Gastrocnemius medialis (tissue), 4 donors: ENCODE measurements at regions not wholly inside any gene's neighbourhood (a gene's known extent, or its start where the extent isn't known, plus 50 kb on each side); places are given as distances from the start of the nearest gene placed in this dataset.

Experiments
- ATAC-seq, 2 donors: fragments of 150-250 bp; one replicate each; pipeline ENCODE4 v1.9.1; 2016
- DNase-seq, 2 donors: peaks; one replicate each; pipeline ENCODE4 v3.0.0-alpha.2; 2019
- H3K27ac ChIP-seq, 4 donors: fragments of 200-600 bp; sonication (generic); 1 replicate in 1 of 4; 2 replicates in 3 of 4; pipeline ENCODE4 v1.5.1; 2016 to 2018; ENCODE audit warnings: mild to moderate bottlenecking in 2 of 4, moderate library complexity in 1 of 4
- H3K27me3 ChIP-seq, 3 donors: fragments of 200-600 bp; sonication (generic) in 2 of 3; 1 replicate in 1 of 3; 2 replicates in 2 of 3; pipeline versions ENCODE4 v1.5.1 to v1.6.0; 2016 to 2019; ENCODE audit warnings: mild to moderate bottlenecking in 1 of 3, moderate library complexity in 1 of 3
- H3K36me3 ChIP-seq, 2 donors: fragments of 200-600 bp; sonication (generic) in 1 of 2; one replicate each; pipeline ENCODE4 v1.5.1; 2017 to 2018
- H3K4me1 ChIP-seq, 2 donors: fragments of 200-600 bp; sonication (generic) in 1 of 2; one replicate each; pipeline ENCODE4 v1.5.1; 2016 to 2017; ENCODE audit warnings: mild to moderate bottlenecking in 2 of 2
- H3K4me3 ChIP-seq, 4 donors: fragments of 200-600 bp; sonication (generic) in 3 of 4; 1 replicate in 1 of 4; 2 replicates in 3 of 4; pipeline ENCODE4 v1.5.1; 2016 to 2019; ENCODE audit warnings: mild to moderate bottlenecking in 2 of 4
- H3K9me3 ChIP-seq, 3 donors: fragments of 200-600 bp; sonication (generic) in 2 of 3; 1 replicate in 1 of 3; 2 replicates in 2 of 3; pipeline ENCODE4 v1.5.1; 2016 to 2019
- POLR2A ChIP-seq, 2 donors: fragments of 450-650 bp; IDR thresholded peaks; one replicate each; pipeline ENCODE4 v1.6.1; 2017; ENCODE audit warnings: antibody characterized with exemption in 2 of 2, mild to moderate bottlenecking in 2 of 2, moderate library complexity in 2 of 2
- in situ Hi-C, 4 donors: fragments of 200-750 bp; cut with MboI; loops; one replicate each; pipeline versions ENCODE4 v1.15.0 to v1.8.0; 2017; ENCODE audit warnings: low sequenced_read_pairs in 4 of 4
- intact Hi-C: fragments of 100-400 bp; cut with DNase I; formaldehyde crosslinking; loops from one replicate; pipeline ENCODE4 v1.15.1; 2023; ENCODE audit warnings: low total_unique reads
- TF ChIP-seq, protein P1 (sequence below), 5 experiments: fragments of 450-650 bp in 3 of 5; fragments of 200-600 bp in 2 of 5; sonication (generic) in 2 of 5; IDR thresholded peaks in 4 of 5; conservative IDR thresholded peaks in 1 of 5; 1 replicate in 4 of 5; 2 replicates in 1 of 5; pipeline ENCODE4 v1.5.1; 2016 to 2019; ENCODE audit warnings: antibody characterized with exemption in 5 of 5, mild to moderate bottlenecking in 3 of 5, moderate library complexity in 3 of 5

DNA sequence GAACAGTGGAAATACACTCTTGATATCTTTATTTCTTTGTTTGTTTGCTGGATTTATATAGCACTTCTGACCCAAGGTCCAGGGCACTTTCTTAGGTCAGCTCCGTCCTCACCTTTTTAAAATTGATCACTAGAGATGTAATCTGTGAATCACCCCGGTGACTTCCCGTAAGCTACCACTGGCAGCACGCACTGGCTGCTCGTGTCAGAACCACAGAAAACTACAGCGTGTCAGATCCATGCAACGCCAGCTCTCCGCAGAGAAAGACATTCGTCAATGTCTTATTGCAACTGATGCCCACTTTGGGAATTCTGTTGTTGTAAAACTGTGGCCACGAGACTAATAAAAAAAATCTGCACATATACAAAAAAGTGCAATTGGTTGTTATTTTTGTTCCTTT, 779.4 kb upstream of the ZEB2 start:
- H3K4me1 ChIP-seq = no peaks in the 10 kb centered on the region
- no peaks in the 10 kb centered on the region for H3K36me3 ChIP-seq
- H3K27ac ChIP-seq = no peak overlapping the region
- TF ChIP-seq POLR2A (IDR thresholded peaks at IDR 0.05) = no peak
- TF ChIP-seq, protein P1, sequence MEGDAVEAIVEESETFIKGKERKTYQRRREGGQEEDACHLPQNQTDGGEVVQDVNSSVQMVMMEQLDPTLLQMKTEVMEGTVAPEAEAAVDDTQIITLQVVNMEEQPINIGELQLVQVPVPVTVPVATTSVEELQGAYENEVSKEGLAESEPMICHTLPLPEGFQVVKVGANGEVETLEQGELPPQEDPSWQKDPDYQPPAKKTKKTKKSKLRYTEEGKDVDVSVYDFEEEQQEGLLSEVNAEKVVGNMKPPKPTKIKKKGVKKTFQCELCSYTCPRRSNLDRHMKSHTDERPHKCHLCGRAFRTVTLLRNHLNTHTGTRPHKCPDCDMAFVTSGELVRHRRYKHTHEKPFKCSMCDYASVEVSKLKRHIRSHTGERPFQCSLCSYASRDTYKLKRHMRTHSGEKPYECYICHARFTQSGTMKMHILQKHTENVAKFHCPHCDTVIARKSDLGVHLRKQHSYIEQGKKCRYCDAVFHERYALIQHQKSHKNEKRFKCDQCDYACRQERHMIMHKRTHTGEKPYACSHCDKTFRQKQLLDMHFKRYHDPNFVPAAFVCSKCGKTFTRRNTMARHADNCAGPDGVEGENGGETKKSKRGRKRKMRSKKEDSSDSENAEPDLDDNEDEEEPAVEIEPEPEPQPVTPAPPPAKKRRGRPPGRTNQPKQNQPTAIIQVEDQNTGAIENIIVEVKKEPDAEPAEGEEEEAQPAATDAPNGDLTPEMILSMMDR (IDR thresholded peaks at IDR 0.05 in 4 of 5, conservative IDR thresholded peaks at IDR 0.05 in 1 of 5) = no peak
- in situ Hi-C loops (no loop called here), intact Hi-C loops (no loop called here)
- ATAC-seq (no peak), DNase-seq (no peak)
- H3K4me3 ChIP-seq = no peak overlapping the region
- no peaks in the 10 kb centered on the region for H3K27me3 ChIP-seq
- H3K9me3 ChIP-seq = no peaks in the 10 kb centered on the region

DNA sequence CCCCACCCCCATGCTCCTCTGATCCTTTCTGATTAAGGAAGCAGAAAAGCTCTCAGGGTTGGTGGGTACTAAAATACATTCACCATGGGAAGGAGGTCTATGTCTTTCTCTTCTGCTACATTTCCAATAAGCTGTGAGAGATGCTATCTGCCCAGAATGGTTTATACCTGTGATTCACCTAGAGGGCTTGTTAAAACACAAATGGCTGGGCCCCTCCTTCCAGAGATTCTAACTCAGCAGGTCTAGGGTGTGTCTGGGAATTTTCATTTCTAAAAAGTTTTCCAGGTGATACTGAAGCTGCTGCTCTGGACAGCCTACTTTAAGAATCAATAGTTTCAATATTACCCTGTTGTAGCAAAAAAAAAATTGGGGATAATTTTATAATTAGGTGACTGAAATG, 772.2 kb upstream of the ZEB2 start:
- Histone ChIP-seq H3K27me3 (no peaks in the 10 kb centered on the region), H3K9me3 (no peaks in the 10 kb centered on the region), H3K27ac (no peak overlapping the region), H3K4me3 (no peak overlapping the region), H3K4me1 (no peaks in the 10 kb centered on the region), H3K36me3 (no peaks in the 10 kb centered on the region)
- intact Hi-C loops = no loop called here
- in situ Hi-C loops = no loop called here
- DNase-seq (no peak), ATAC-seq (no peak)
- TF ChIP-seq, protein P1 (IDR thresholded peaks at IDR 0.05 in 4 of 5, conservative IDR thresholded peaks at IDR 0.05 in 1 of 5) = no peak
- TF ChIP-seq POLR2A (IDR thresholded peaks at IDR 0.05) = no peak

DNA sequence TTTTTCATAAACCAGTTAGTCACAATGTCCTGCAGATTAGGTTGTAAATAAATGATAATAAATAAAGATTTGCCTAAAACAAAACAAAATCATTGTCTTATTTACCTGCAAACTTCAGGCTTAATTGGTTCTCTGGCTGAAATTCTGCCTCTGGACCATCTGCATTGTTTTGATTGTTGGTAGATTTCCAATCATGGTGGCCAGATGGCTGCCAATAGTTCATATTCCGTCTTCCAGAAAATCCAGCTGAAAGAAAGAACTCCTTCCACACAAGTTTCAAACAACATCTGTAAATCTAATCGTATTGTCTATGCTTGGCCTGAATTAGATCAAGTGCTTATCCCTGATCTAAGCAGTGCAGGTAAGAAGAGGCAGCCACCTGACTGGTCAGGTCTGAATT, 771.1 kb upstream of the ZEB2 start:
- Histone ChIP-seq H3K9me3 (no peaks in the 10 kb centered on the region), H3K4me1 (no peaks in the 10 kb centered on the region), H3K27me3 (no peaks in the 10 kb centered on the region), H3K27ac (no peak overlapping the region), H3K4me3 (no peak overlapping the region), H3K36me3 (no peaks in the 10 kb centered on the region)
- TF ChIP-seq POLR2A (IDR thresholded peaks at IDR 0.05) = no peak
- TF ChIP-seq, protein P1 (IDR thresholded peaks at IDR 0.05 in 4 of 5, conservative IDR thresholded peaks at IDR 0.05 in 1 of 5) = no peak
- in situ Hi-C loops (no loop called here), intact Hi-C loops (no loop called here)
- ATAC-seq (no peak), DNase-seq (no peak)

DNA sequence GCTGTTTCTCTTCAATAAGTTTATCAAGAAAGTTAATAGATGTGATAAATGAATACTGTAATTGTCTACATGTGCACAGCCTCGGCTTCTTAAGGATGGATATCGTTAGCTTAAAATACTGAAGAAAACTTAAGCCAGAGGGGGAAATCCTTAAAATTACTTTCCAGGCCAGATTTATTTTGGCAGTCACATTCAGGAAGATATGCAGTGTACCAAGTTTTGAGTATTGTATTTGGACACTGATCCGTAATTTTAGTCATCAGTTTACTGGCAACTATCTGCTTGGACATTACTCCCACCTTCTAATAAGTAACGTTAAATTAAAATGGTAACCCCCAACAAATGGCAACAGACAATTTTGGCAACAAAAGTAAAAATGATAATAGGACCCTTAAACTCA, 770.0 kb upstream of the ZEB2 start:
- Histone ChIP-seq H3K4me1 (no peaks in the 10 kb centered on the region), H3K27me3 (no peaks in the 10 kb centered on the region), H3K4me3 (no peak overlapping the region), H3K36me3 (no peaks in the 10 kb centered on the region), H3K9me3 (no peaks in the 10 kb centered on the region), H3K27ac (no peak overlapping the region)
- DNase-seq (no peak), ATAC-seq (no peak)
- TF ChIP-seq, protein P1 (IDR thresholded peaks at IDR 0.05 in 4 of 5, conservative IDR thresholded peaks at IDR 0.05 in 1 of 5) = no peak
- TF ChIP-seq POLR2A (IDR thresholded peaks at IDR 0.05) = no peak
- intact Hi-C loops (no loop called here), in situ Hi-C loops (no loop called here)
